Skin of body (tissue), 1 donor: ENCODE measurements at regions not wholly inside any gene's neighbourhood (a gene's known extent, or its start where the extent isn't known, plus 50 kb on each side); places are given as distances from the start of the nearest gene placed in this dataset.

Experiments used
- DNase-seq: peaks from one replicate; lab custom pipeline; 2025; lab: John Stamatoyannopoulos, UW

DNA sequence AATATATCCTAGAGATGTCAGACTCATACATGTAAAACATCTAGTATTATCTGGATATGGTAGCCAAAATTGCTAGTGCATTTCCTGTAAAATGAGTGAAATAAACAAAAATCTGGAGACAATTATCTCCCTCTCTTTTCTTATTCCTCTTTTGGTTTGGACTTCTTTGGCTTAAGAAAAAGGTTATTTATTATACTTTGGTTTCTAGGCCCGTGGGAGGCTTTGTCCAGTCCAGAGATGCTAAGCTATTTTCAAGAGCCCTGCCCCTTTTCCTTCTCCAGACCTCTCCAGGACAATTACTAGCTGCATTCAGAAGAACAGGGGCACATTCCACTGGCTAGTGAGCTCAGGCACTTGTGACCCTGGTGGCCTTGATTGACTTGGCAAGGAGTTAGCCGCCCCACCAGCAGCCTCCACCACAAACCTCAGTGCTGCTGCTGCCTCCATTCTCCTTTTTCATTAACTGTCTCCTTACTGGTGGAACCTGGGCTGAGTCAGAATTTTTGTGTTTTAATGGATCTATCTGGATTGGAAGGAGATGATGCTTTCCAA lies 747.3 kb upstream of the TENM4 start:
- no peak for DNase-seq

GRCh38 chr11:80186692-80187091 lies 745.9 kb upstream of the TENM4 start:
- no peak for DNase-seq

DNA sequence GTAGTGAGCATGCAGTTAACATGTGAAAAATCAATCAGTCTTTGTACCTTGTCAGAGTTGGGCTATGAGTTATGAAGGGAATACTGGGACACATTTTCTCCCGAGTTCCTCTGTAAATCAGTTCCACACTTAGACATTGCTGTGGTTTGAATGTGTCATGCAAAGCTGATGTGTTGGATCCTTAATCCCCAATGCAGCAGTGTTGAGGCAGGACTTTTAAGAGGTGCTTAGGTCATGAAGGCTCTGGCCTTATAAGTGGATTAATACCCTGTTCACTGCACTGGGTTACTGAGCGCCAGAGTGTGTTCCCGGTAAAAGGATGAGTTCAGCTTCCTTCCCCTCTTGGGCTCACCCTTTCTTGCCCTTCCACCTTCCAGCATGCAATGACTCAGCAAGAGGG lies 742.1 kb upstream of the TENM4 start:
- peak; percentile 18 for DNase-seq

- DNase-seq = no peak
Measured at GRCh38 chr11:80173371-80174136, 732.7 kb upstream of the TENM4 start.

GRCh38 chr11:80168796-80169195 lies 728.0 kb upstream of the TENM4 start:
- DNase-seq = no peak

- no peak for DNase-seq
Measured at GRCh38 chr11:80167766-80168165, 726.9 kb upstream of the TENM4 start.

GRCh38 chr11:80165744-80166143 lies 724.9 kb upstream of the TENM4 start:
- no peak for DNase-seq

GRCh38 chr11:80163441-80163840 lies 722.6 kb upstream of the TENM4 start:
- no peak for DNase-seq

- DNase-seq = no peak
Measured at GRCh38 chr11:80163011-80163410, 722.2 kb upstream of the TENM4 start.

DNA sequence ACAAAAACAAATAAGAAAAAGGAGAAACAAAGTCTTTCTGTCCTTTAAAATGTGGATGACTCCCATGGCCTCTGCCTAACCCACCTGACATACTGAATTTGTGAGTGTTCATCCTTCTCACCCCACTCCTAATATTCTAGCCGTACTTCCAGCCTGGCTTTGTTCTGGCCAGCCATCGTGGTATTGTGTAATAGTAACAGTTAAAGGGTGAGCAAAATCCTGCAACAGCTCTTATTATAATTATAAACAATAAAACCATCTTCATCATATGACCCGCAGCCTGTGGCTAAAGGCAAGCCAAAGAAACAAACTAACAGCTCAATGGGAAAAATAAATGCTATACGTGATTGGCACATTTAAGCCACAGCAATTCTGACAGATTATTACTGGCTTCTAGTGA lies 721.6 kb upstream of the TENM4 start:
- no peak for DNase-seq

DNA sequence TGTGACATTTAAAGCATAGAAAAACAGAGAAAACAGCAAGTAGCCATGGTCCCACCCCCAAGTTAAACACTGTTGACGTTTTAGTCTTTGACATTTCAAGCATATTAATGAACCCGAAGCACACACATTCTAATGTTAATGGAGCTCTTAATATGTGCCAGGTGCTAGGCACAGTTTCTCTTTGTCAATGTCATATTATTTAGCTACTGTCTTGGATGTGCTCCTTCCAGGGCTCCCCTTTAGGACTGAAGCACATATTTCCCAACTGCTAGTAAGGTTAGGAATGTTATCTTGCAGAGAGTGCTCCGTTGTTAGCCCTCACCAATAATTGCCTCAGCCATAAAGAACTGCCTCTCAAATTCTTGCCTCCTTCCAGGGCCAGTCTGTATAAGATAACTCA lies 716.6 kb upstream of the TENM4 start:
- no peak for DNase-seq

DNA sequence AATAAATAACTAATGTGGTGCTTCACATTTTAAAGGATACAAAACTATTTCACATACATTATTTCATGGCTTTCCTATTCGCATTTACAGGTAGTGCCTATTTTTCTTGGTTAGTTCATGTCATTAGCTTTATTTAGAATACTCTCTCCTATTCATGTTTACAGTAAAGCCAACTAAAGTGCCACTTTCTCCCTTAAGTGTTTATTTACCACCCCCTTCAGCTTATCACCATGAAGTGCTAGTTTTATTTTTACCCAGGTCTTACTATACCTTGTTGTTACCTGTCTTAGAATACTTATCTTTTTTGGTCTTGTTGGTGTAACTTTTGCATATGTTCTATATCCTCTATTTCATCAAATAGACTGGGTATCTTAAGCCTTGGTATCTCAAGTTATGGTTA lies 715.2 kb upstream of the TENM4 start:
- DNase-seq = no peak

GRCh38 chr11:80155412-80156017 lies 714.7 kb upstream of the TENM4 start:
- no peak for DNase-seq

DNA sequence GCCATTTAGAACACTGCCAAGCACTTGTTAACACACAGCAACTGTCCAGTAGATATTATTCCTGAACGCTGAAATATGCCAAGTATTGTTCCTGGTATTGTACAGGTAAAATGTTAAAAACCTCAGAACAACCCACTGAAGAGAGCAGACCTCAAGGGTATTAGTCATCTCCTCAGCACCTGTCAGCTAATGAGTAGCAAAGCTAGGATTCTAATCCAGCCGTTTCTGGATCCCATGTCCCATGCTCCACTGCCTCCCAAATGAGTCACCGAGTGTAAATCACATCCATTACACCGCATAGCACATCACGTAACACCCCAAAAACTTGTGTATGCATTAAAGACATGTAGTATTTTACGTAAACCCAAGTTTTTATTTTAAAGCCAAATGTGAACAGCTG lies 705.4 kb upstream of the TENM4 start:
- no peak for DNase-seq

- DNase-seq = no peak
Measured at GRCh38 chr11:80144897-80145594, 704.2 kb upstream of the TENM4 start.

DNA sequence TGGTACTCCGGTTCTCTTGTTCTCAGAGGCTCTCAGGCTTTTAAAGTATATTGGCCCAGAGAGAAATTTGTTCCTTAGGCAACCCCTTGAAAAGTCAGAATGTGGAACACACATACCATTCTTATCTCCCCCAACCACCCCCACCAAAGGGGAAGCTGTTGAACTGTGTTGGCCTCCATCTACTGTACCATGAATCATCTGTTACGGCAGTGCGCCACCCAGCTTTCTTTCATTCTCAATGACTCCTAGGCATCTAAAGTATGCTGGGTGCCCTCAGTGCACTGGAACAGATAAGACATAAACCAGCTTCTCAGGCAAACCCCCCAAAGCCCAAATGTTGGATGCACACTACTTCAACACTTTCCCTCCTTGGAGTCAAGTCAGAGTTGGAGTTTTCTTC lies 696.2 kb upstream of the TENM4 start:
- DNase-seq = no peak

- no peak for DNase-seq
Measured at GRCh38 chr11:80129396-80129795, 688.6 kb upstream of the TENM4 start.

- no peak for DNase-seq
Measured at GRCh38 chr11:80122211-80122610, 681.4 kb upstream of the TENM4 start.

DNA sequence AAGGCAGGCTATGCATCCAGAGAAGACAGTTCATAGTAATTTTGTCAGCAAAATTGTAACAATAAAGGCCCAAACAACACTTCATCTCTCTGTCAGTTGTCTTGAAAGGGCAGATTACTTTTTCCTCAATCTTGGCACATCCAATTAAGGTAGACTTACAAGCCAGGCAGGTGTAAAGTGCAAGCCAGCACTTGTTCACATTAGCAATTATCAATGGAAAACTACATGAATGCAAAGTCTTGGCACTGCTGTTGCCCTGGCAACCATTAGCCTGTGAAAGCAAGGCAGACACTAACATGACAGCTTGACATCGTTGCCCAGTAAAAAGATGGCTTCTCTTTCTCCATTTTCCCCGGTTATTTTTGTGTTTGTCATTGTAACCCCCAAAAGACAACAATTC lies 677.2 kb upstream of the TENM4 start:
- no peak for DNase-seq

DNA sequence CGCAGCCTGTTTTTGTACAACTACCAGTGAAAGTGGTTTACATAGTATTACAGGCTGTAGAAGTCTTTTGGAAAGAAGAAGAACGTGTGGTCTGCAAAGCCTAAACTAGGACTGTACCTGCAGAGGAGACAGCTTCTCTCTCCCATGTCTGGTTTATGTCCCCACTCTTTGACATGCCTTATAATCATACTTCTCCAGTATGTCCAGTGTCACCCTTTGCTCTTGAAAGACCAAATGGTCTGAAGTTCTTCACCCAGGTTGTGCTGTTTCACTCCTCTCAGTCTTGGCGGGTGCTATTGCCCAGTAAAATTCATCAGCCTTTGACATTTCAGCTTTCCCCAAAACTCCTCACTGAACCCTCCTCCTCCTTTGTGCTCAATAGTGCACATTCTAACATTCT lies 676.0 kb upstream of the TENM4 start:
- no peak for DNase-seq

GRCh38 chr11:80109652-80110051 lies 668.8 kb upstream of the TENM4 start:
- no peak for DNase-seq

DNA sequence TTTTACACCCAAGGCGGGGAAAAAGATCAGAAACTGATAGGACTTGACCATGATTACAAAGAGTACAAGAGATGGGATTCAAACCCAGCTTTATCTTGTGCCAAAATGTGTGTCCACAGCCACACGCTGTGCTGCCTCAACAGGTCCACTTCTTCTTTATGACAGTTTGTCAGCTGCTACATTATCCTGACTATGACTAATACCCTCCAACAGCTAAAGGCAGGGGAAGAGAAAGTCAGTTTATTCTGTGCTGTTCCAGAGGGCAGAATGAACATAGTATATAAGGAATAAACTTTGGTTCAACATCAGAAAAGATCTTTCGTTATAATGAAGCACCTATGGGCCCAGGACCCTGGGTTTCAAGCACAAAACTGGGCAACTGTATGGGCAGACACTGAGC lies 668.2 kb upstream of the TENM4 start:
- DNase-seq = no peak

DNA sequence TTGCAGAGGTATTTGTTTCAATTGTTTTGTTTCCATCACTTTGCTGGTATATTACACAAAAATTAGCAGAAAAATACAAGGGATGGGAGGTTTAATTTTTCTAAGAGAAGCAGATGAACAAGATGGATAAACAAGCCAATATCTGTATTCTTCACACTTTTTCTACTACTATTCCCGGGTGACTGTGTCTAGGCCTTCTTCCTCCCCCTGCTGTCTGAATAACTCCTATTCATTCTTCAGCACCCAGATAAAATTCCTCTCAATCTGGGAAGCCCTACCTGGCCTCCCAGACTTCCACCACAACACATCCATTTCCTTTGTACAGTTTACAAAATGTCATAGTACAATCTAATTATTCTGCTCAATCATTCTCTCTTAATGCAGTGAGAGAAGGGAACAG lies 666.6 kb upstream of the TENM4 start:
- DNase-seq = no peak
